NCI-H526 (cell line): ENCODE measurements at regions not wholly inside any gene's neighbourhood (a gene's known extent, or its start where the extent isn't known, plus 50 kb on each side); places are given as distances from the start of the nearest gene placed in this dataset.

Experiments
- DNase-seq, 2 experiments: peaks; one replicate each; lab custom pipeline; 2025; lab: John Stamatoyannopoulos, UW

DNA sequence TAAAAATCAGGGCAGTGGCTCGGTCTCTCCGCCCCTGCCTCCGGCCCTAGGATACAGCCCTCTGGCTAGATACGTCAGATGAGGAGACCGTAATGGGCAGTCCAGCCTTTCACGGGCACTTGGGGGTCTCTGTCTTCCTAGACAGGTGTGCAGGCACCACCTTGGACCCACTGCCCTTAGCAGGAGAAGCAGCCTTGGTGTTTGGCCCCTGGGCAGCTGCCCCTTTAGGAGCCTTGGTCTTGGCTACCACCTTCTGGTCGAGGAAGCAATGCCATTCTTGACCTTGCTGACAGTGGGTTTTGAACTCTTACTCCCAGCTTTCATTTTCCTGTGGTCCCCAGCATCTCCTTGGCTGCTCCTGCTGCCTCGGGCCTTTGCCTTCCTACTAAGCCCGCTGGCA lies 149.7 kb upstream of the FRMD4B start:
- DNase-seq, result no peak

DNA sequence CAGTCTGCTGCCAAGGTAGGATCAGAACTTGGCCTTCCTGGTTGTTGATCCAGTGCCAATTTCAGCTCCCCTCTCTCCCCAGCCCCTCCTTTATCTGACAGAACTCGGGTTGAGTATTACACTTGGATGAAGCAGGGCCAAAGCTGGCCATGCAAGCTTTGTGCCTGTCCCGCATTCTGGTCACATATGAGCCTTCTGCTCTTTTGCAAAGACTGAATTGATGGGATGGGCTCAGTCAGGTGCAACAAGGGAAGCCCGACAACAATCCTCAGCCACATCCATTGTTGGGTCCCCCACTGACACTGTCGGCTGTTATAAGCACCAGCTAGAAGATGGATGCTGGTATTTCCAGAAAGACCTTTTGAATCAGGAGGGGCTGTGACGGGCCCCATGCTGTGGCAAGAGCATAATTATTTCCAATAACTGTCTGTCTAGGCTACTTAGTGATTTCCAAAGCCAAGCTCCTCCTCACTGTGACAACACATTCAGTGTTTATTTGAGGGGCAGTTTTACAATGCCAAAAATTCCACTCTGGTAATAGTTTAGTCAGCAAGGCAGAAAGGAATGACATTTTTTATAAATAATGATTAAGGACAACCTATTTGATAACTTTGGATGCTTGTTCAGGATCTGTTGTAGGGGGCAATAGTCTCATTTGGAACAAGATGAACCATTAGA lies 146.8 kb upstream of the FRMD4B start:
- no peak for DNase-seq

DNA sequence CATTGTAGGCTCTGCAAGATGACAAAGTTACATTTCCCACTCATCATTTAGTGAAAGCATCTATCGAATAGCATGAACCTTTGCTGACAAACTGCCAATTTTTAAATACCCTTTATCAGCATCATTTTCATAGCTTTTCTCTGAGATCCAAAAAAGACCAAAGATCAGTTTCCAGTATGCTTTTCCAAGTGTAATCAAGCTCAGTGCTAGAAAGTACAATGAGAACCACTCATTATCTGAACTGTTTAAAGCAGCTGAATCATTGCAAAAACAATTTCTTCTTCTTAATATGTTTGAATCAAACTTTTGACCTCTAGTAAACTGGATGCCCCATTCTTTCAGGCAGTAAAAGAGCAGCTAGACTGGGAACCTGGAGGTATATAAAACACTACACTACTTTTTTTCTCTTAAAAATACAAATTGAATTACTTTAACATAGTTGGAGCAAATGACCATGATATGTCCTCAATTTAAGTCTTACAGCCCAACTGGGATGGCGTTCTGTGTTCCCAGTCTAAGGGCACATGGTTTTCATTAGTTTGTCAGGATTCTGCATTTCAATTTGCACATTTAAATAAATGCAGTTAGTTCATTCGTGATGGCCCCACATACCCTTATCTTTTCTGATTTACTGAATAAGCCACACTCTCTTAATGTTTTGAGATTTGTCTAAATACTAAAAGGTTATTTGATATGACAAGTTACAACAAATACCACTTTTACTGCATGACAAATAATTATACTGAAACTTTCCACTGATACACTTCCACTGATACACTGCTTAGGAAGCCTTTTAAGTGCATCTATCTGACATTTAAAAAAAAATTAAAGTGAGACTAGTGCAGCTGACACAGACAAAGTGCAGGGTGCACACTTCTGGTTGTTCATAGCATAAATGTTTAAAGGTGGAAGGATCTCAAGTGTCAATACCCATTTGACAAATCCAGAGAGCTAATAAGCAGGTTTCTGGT lies 146.0 kb upstream of the FRMD4B start:
- DNase-seq, result no peak

DNA sequence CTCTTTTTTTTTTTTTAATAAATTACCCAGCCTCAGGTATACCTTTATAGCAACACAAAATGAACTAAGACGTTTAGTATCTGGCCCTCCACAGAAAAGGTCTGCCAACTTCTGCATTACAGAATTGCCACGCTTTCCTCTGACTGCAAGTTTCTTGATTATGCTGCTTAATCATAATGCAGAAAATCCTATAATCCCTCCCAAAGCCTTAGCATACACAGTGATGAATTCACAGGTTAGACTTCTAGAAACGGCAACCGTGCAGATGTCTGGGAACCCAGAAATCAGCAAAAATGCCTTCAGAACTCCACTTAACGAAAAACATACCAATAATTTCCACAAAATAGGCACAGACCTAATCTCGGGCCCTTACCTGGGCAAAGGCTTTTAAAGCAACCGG lies 144.7 kb upstream of the FRMD4B start:
- no peak for DNase-seq

DNA sequence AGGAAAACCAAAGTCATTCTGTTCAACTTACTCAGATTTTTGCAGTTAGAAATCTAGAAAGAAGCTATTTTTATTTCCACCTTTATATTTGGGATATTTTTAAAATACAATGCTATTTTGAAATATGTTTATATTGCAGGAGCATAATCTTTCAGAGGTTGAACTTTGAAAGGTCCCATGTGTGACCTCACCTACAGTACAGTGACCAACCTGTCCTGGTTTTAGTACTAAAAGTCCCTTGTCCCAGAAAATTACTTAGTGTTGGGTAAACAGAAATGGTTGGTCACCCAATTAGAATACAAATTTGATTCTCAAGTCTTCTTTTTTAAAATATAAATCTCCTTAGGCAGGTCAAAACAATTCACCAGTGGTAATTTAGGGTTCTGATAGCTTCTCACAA lies 141.6 kb upstream of the FRMD4B start:
- DNase-seq, result no peak

DNA sequence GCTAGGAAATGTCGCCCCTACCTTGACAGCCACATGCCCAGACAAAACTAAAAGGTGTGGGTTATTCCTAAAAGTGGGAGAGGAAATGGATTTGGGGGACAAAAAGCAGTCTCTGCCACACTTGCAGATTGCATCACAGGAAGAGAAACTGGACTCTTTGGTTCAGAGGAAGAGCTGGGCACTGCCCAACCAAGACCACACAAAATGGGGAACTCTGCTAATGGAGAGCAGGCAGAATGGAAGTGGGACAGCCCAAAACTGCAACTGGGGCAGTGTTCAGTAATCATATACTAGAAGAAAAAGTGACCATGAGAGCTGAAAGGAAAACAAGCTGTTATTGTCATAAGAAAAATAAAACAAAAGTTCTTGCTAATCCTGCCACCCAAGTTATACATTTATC lies 138.9 kb upstream of the FRMD4B start:
- no peak for DNase-seq

DNA sequence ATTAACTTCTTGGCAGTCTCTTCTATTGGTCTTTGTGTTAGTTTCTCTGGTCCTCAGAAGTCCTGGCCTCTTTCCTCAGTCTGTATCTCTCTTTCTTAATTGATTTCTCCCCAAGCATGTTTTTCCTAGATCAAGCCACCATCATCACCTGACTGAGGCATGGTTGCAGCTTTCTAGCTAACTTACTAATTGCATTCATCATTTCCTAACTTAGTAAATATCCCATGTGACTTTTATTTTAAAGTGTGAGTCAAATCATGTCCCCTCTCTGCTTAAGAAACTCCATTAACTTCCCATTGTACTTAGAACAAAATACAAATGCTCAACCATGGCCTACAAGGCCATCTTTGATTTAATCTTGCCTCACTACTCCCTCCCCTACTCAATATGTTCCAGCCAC lies 135.4 kb upstream of the FRMD4B start:
- no peak for DNase-seq

DNA sequence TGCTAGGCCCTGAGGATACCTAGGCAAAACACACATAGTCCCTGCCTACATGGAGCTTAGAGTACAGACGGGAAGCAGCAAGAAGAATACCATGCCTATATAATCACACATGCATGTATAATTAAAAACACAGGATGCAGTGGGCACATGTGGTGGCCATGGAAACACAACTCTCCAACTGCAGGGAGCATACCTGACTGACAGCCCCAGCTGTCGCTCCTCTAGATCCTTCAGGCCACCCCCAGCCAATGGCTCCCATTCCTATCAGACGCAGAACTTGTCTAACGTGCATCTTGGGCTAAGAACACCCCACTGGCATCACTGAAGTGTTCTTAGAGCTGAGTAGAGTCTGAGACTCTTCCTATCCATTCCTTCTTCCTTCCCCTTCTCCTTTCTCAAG lies 125.5 kb upstream of the FRMD4B start:
- DNase-seq, result no peak

DNA sequence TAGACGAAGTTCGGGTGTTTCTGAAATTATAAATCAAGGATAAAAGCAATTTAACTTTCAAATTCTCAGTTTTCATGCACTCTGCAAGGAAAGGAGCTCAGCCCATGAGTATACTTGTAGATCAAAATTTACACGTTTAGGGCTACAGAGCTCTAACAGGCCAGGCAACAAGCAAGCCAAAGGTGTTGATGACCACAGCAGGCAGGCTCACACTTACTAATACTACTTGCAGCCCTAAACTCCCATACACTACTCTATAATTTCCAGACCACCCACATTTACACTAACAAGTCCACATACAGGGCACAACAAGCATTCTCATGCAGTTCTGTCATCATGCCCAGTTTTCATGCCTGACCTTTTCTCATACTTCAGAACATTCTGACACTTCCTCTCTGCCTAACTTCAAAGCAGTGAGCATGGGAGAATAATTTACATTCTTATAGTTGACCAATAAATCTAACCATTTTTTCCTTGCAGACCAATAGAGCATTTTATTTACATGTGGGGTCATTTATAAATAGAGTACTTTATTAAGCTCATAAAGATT lies 124.7 kb upstream of the FRMD4B start:
- DNase-seq, result no peak

DNA sequence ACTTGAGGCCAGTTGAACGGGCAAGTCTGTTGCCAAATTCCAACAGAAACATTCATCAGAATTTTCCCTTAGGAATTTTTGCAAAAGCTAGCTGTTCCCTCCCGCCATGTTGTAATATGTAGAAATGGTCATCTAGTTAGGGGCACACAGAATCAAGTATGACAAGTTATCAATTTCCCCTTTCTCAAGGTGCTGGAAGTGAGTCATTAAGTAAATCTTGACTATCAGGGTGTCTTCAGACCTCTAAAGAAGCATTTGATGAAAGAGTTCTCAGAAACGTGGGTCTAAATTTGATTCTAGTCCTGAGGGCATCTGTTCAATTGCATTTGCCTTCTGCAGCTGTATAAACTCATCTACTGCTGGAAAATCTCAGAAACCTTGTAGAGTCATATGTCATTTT lies 123.4 kb upstream of the FRMD4B start:
- DNase-seq, result no peak

DNA sequence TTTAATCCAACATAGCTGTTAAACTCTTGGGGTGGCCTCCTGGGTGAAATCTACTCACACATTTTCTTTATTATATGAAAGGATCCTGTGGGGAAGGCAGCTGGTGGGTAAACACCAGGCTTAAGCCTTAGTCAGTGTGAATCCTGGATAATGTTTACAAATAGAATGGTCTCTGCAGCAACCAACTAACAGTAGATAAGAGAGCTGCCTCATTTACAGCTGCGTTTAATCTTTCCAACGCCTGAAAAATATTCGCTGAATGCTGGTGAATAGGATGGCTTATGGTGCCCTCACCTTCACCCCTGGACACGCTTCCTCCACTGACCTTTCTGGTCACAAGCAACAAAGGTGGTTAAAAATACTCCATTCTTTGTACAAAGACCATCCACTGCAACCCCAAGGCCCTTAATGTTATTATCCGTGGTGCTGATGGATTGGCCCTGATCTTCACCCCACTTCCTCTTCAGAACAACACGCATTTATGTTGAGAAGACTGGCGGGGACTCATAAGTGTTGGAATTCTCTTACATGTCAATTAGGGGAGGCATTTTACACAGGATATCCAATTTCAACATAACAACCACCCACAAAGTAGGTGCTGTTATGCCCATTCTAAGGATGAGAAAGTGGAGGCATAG lies 120.0 kb upstream of the FRMD4B start:
- DNase-seq, result no peak

DNA sequence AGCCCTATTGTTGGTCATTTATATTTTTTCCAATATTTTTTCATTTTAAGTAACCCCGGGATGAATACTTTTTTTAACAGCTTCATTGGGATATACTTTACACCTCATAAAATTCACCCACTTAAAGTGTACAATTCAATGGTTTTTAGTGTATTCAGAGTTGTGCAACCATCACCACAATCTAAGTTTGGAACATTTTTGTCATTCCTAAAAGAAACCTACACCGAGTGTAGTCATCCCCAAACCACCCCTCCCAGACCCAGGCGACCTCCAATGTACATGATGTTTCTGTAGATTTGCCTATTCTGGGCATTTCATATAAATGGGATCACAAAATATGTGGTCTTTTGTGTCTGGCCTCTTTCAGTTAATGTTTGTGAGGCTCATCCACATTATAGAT lies 118.3 kb upstream of the FRMD4B start:
- DNase-seq, result no peak

DNA sequence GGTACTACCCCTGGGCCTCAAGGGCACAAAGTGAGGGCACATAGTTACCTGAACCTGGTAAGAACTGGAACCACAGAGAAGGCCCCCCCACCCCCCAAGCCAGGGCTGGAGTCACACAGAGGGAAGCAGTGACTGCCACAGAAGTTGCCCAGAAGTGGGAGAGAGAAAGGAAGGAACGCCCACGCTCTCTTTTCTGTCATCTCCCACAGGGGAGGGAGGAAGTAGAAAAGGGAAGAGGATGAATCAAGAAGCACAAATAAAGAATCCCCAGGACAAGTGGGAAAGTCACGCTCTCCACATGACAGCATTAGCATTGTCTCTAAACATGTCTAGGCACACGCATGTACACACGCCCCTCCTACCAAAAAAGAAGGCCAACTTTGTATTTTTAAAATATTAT lies 114.7 kb upstream of the FRMD4B start:
- DNase-seq, result no peak

DNA sequence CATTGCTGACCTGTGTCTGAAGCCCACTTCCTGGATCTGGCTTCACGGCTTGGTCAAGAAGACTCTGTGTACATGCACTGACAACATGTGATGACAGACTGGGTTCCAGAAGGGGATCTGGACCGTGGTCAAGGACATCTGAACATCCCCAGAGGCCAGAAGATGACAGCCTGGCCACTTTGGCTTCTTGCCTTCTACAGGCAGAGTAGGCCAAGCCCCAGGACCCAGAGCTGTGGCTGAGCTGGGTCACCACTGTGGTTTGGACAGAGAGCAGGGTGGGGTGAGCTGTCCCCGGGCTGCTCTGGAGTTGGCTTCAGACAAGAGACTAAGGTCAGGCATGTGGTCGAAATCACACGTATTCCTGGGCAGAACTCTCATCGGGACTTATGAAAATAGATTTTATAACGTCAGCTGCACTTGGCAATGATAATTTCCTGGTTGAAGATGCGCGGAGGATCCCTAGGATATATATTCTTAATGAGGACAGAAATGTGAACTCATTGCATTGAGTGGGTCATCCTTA lies 114.1 kb upstream of the FRMD4B start:
- DNase-seq, result no peak

DNA sequence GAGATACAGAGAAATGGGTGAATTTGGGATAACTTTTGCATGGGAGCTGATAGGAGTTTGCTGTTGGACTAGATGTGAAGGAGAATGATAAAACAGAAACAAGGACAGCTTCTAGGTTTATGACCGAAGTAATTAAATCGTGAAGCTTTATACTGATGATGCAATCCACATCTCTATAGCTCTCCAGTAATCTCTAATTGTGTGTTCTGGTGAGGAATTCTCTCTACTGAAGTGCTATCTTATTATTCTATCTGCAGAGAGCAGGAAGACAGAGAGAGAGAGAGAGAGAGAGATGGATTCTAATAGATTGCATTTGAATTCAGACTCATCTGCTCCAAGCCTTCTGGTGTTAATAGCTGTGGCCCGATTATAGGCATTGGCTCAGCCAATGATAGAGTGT lies 113.5 kb upstream of the FRMD4B start:
- no peak for DNase-seq

DNA sequence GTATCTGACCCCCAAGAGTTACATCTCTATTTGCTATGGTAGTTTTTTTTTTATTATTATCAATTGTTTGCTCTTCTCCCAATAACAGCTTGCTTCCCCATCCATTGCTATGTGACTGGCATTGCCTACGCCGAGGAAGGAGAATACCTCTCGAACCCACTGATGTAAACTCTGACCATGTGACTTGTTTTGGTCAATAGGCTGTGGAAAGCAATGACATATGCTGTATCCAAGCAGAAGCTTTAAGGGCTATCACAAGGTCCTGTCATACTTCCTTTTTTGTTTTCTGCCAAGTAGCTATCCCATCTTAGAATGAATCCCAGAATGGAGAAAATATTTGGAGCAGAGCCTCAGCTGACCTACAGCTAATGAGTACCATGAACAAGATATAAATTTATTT lies 111.0 kb upstream of the FRMD4B start:
- no peak for DNase-seq

DNA sequence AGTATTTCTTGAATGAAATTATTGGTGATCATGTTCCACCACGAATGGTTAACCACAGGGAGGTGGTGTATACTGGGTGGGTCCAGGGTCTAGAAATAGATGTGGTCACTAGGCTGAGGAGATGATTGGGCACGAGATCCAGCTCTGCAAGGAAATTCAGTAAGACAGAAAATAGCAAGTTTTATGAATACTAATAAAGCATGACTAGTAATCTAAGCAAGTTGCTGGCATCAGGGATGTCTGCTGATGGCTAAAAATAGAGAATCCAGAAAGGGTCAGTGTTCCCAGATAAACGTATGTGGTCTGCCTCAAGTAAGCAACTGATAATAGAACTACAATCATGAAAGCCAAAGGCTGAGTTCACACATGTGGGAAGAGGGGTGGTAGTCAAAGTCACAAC lies 108.3 kb upstream of the FRMD4B start:
- no peak for DNase-seq

DNA sequence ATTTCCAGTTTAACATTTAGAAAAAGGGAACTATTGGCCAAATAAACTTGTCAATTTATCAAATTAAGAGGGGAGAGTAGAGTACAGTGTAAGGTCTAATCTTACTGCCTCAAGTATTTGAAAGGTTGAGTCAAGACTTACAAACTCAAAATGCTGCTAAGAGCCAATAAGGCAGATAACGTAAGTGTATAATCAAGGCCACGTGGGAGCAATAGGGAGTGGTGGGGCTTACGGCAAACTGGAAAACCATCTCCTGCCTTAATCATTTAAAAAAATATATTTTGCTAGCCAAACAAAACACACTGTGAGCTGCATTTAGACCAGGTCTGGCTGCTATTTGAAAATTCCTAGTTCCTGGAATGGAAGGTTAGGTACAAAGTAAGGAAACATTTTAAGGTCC lies 107.3 kb upstream of the FRMD4B start:
- no peak for DNase-seq

DNA sequence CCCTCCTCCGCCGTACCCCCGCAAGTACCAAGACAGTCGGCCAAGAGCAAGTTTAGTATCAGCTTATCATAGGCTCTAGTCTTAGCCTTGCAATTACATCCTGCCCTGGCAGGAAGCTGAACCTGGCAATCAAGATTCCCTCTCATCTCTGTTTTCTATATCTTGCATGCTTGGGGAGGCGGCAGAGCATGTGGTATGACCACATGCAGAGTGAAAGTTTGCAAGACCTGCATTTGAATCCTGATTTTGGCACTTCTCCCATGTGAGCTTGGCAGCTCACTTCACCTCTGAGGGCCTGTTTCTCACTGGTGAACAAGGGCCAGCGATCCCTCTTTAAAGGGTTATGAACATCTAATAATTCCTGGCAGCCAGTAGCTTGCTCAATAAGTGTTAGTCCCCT lies 106.1 kb upstream of the FRMD4B start:
- DNase-seq, result no peak

DNA sequence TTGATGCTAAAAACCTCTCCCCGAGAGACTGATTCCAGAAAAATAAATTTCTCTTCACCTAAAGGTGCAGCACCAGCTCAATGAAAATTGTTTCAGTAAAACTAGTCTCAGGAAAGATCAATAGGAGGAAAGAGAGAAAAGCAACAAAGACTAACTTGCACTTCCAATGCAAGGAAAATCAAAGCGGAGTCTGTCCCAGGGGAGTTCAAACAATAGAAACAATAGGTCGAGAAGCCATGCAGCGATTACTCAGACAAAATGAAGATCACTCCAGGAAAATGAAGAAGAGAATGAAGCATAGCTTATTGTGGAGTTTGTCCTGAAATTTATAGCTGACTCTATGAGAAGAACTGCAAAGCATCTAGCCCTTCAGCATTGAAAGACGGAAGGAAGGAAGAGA lies 105.1 kb upstream of the FRMD4B start:
- no peak for DNase-seq

DNA sequence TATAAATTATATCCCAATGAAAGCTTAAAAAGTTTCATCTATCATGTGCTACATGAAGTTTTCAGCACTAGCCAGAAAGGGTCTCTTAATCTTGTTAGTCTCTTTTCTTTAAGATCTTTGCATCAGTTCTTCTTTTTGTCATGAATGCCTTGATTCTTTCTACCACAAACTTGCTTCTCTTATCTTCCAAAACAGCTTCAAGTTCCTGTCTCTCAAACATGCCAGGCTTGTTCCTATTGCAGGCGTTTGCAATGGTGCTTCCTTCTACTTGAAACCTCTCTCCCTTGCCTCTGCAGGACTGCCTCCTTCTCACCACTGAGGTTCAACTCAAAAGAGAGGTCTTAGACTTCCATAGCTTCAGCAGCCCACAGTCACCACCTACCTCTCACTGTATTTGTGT lies 104.3 kb upstream of the FRMD4B start:
- no peak for DNase-seq

DNA sequence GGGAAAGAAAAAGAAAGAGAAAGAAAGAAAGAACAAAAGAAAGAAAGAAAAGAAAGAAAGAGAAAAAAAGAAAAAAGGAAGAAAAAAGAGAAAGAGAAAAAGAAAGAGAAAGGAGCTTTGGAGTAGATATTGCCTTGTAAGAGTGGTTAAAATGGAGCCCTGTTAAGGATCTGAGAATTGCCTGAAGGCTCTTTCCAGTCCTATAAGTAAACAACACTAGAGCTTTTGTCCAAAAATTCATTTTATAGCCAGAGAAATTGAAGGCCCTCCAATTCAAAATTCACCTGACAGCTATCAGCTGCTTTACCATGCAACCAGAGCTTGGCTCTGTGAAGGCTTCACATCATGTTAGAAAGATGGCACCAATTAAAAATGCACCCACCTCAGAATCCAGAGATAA lies 102.1 kb upstream of the FRMD4B start:
- no peak for DNase-seq

DNA sequence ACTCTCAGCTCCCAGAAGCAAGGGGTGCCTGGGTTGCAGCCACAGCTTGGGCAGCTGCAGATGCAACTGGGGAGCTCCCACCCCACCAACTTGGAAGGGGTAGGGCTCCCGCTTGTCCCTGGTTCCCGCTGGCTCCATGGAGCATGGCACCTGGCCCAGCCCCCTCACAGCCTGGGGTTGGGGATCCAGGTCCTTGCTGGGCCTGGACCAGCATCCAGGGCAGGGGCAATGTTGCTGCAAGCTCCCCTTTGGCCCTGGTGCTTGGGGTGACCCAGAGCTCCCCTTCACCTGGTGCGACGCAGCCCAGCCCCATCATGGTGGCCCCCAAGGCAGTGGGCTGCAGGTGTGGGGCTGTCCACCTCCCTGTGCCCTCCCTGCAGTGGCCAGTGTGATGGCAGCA lies 99.6 kb upstream of the FRMD4B start:
- DNase-seq, result no peak
